Endothelial cell of umbilical vein (primary cell): ENCODE measurements at regions not wholly inside any gene's neighbourhood (a gene's known extent, or its start where the extent isn't known, plus 50 kb on each side); places are given as distances from the start of the nearest gene placed in this dataset.

Source experiments
- BruUV-seq: library from RNA; stranded (reverse); fragments of 400-500 nt; replicated peaks from 2 replicates; lab custom pipeline; 2021; lab: Mats Ljungman, UMichigan
- CTCF ChIA-PET: fragments of 300-600, 350-600 bp; sonication (Branson Sonifier 250); formaldehyde crosslinking; loops from one replicate; lab custom pipeline; 2021; ENCODE audit warnings: antibody characterized with exemption, inconsistent platforms; lab: Charles Lee
- POLR2A ChIA-PET: fragments of 300-600, 350-600 bp; sonication (Branson Sonifier 250); formaldehyde crosslinking; loops from one replicate; lab custom pipeline; 2021; ENCODE audit warnings: antibody characterized with exemption, inconsistent platforms; lab: Charles Lee
- DNase-seq: peaks from one replicate; pipeline ENCODE4 v3.0.0-alpha.2; 2011; ENCODE audit warnings: low read depth, low spot score
- FAIRE-seq: peaks from 2 replicates; lab custom pipeline; 2011; peaks lifted over from hg19 to GRCh38; lab: Jason Lieb, UNC
- H2AFZ ChIP-seq: 2 replicates; pipeline ENCODE4 v1.6.0; 2012; ENCODE audit warnings: low read depth, low read length, control low read depth, inconsistent platforms
- H3K27ac ChIP-seq: 2 replicates; pipeline ENCODE4 v1.5.1; 2011; ENCODE audit warnings: low read depth, mild to moderate bottlenecking, control low read depth, low read length, moderate library complexity; ENCODE audit not compliant: insufficient read depth
- H3K27me3 ChIP-seq, 2 experiments: 2 replicates each; pipeline versions ENCODE4 v1.6.0 to v1.6.1; 2011; ENCODE audit warnings: low read length in 2 of 2, mixed read lengths in 1 of 2; ENCODE audit not compliant: control insufficient read depth in 2 of 2, insufficient read depth in 2 of 2
- H3K36me3 ChIP-seq, 2 experiments: 2 replicates in 1 of 2; 3 replicates in 1 of 2; pipeline ENCODE4 v1.5.1; 2011; ENCODE audit warnings: low read length in 2 of 2, mild to moderate bottlenecking in 1 of 2, moderate library complexity in 1 of 2; ENCODE audit not compliant: control insufficient read depth in 2 of 2, insufficient read depth in 2 of 2; ENCODE audit errors: extremely low read depth in 1 of 2
- H3K4me1 ChIP-seq: 3 replicates; pipeline ENCODE4 v1.5.1; 2011; ENCODE audit warnings: mild to moderate bottlenecking, low read length; ENCODE audit not compliant: control insufficient read depth, insufficient read depth; ENCODE audit errors: extremely low read depth
- H3K4me2 ChIP-seq: 2 replicates; pipeline ENCODE4 v1.6.1; 2011; ENCODE audit warnings: low read length, control low read depth, mixed read lengths; ENCODE audit not compliant: insufficient read depth
- H3K4me3 ChIP-seq, 3 experiments: fragments of 200-600 bp in 1 of 3; sonication (generic), shearing (Covaris generic) in 1 of 3; replicated peaks in 1 of 3; 2 replicates each; pipeline ENCODE4 v1.5.1; 2011 to 2016; ENCODE audit warnings: control low read depth in 3 of 3, low read length in 3 of 3, mild to moderate bottlenecking in 2 of 3, inconsistent platforms in 1 of 3, low read depth in 1 of 3, moderate library complexity in 1 of 3; ENCODE audit not compliant: insufficient read depth in 1 of 3
- H3K79me2 ChIP-seq: 2 replicates; pipeline ENCODE4 v1.6.0; 2012; ENCODE audit warnings: low read length, inconsistent platforms; ENCODE audit not compliant: control insufficient read depth, insufficient read depth
- H3K9ac ChIP-seq: replicated peaks from 2 replicates; pipeline ENCODE3; 2011; ENCODE audit warnings: low read length, control low read depth; ENCODE audit not compliant: insufficient read depth; ENCODE audit errors: extremely low read depth
- H3K9me1 ChIP-seq: replicated peaks from 3 replicates; pipeline ENCODE4 v1.6.0; 2011; ENCODE audit warnings: mild to moderate bottlenecking, low read length; ENCODE audit not compliant: control insufficient read depth, insufficient read depth; ENCODE audit errors: extremely low read depth
- H3K9me3 ChIP-seq: replicated peaks from 2 replicates; pipeline ENCODE4 v1.5.1; 2012; ENCODE audit warnings: low read length, inconsistent platforms; ENCODE audit not compliant: control insufficient read depth, insufficient read depth
- H4K20me1 ChIP-seq: replicated peaks from 2 replicates; pipeline ENCODE3; 2011; ENCODE audit warnings: mild to moderate bottlenecking, low read length; ENCODE audit not compliant: control insufficient read depth, insufficient read depth; ENCODE audit errors: extremely low read depth
- CTCF ChIP-seq, 2 donors: IDR thresholded peaks; 1 replicate in 1 of 2; 2 replicates in 1 of 2; pipeline ENCODE4 v1.5.1; 2011; ENCODE audit warnings: low read length in 2 of 2, mild to moderate bottlenecking in 2 of 2, moderate library complexity in 2 of 2, control low read depth in 1 of 2, inconsistent platforms in 1 of 2, low read depth in 1 of 2; ENCODE audit not compliant: insufficient read depth in 1 of 2; ENCODE audit errors: extremely low read depth in 1 of 2
- EZH2 ChIP-seq: IDR thresholded peaks from 2 replicates; pipeline ENCODE4 v1.6.1; 2012; ENCODE audit warnings: borderline replicate concordance, low read depth, mild to moderate bottlenecking, moderate library complexity, low read length, inconsistent platforms; ENCODE audit not compliant: severe bottlenecking
- FOS ChIP-seq: IDR thresholded peaks from 2 replicates; pipeline ENCODE4 v1.6.1; 2011; ENCODE audit warnings: mild to moderate bottlenecking, low read length, moderate library complexity, borderline replicate concordance; ENCODE audit not compliant: insufficient read depth
- GATA2 ChIP-seq: IDR thresholded peaks from 2 replicates; pipeline ENCODE4 v1.7.0; 2011; ENCODE audit warnings: low read depth, mild to moderate bottlenecking, moderate library complexity, mixed read lengths, low read length; ENCODE audit not compliant: insufficient read length, insufficient read depth
- MYC ChIP-seq: IDR thresholded peaks from one replicate; pipeline ENCODE4 v1.6.1; 2011; ENCODE audit warnings: mild to moderate bottlenecking, low read depth, low read length
- POLR2A ChIP-seq: IDR thresholded peaks from 2 replicates; pipeline ENCODE4 v1.6.1; 2012; ENCODE audit warnings: low read depth, mild to moderate bottlenecking, control low read depth, low read length
- dilution Hi-C: fragments of 300-500 bp; cut with MboI; formaldehyde crosslinking; loops from one replicate; pipeline ENCODE4 v1.15.0; 2019; ENCODE audit warnings: low sequenced_read_pairs; ENCODE audit not compliant: extremely low pct_ligation_motif_present
- intact Hi-C: fragments of 100-400 bp; cut with micrococcal nuclease; formaldehyde crosslinking; loops from one replicate; pipeline ENCODE4 v1.10.0; 2022
- TF ChIP-seq, protein P1 (sequence below): IDR thresholded peaks from 2 replicates; pipeline ENCODE4 v1.6.1; 2011; ENCODE audit not compliant: insufficient read depth, insufficient read length

- no peak overlapping the region for H3K27ac ChIP-seq
- BruUV-seq = no TSS peak
- POLR2A ChIA-PET = no interaction called here
- no peaks in the 10 kb centered on the region for H3K4me1 ChIP-seq
- FAIRE-seq = no peak
- no peak overlapping the region for H2AFZ ChIP-seq
- intact Hi-C loops = no loop called here
- no peaks in the 10 kb centered on the region for H4K20me1 ChIP-seq
- H3K36me3 ChIP-seq = no peaks in the 10 kb centered on the region
- no peaks in the 10 kb centered on the region for H3K9me3 ChIP-seq
- no peak for TF ChIP-seq POLR2A
- no peak for TF ChIP-seq GATA2
- TF ChIP-seq MYC = no peak
- TF ChIP-seq, protein P1, sequence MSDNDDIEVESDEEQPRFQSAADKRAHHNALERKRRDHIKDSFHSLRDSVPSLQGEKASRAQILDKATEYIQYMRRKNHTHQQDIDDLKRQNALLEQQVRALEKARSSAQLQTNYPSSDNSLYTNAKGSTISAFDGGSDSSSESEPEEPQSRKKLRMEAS = no peak
- no peak for TF ChIP-seq EZH2
- H3K9me1 ChIP-seq = no peaks in the 10 kb centered on the region
- no peaks in the 10 kb centered on the region for H3K27me3 ChIP-seq
- DNase-seq = no peak
- H3K4me2 ChIP-seq = no peak overlapping the region
- no peak overlapping the region for H3K4me3 ChIP-seq
- dilution Hi-C loops = no loop called here
- no peaks in the 10 kb centered on the region for H3K79me2 ChIP-seq
- H3K9ac ChIP-seq = no peak overlapping the region
- CTCF ChIA-PET = no interaction called here
Measured at GRCh38 chr6:76347539-76347938, 275.1 kb upstream of the IMPG1 start.

DNA sequence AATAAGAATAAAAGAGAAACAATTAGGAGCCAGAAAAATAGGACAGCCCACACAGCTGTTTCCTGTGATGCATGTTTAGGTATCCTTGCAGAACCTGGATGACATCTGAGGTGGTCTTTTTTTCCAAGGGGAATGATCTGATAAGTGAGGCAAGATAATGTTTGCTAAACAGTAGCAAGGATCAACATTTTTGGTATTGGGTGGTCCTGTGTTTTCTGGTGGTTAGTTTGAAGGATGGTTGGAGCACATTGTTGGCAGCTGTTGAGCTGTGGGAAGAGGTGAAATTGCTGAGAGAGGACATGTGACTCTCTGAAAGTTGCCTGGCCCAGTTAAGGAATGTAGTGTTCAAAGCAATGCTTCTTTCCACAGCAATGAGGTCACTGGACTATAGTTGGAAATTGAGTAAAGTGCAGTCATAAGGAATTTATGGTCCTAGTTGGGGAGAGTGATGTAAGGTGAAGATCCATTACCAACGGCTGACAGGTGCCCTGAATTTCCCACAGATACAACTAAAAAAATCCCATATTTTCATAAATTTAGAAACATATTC lies 270.2 kb upstream of the IMPG1 start:
- intact Hi-C loops (no loop called here), dilution Hi-C loops (no loop called here)
- no peak for DNase-seq
- H2AFZ ChIP-seq = no peak overlapping the region
- TF ChIP-seq FOS = no peak
- TF ChIP-seq CTCF (IDR thresholded peaks at IDR 0.05; ENCODE audit: extremely low read depth in 1 of 2, insufficient read depth in 1 of 2, low read depth in 1 of 2, low read length in 2 of 2) = no peak
- BruUV-seq = no TSS peak
- ChIA-PET POLR2A (no interaction called here), CTCF (no interaction called here)
- H3K4me2 ChIP-seq = no peak overlapping the region
- H3K27me3 ChIP-seq = no peaks in the 10 kb centered on the region
- H3K9me3 ChIP-seq = no peaks in the 10 kb centered on the region
- no peaks in the 10 kb centered on the region for H3K9me1 ChIP-seq
- H3K79me2 ChIP-seq = no peaks in the 10 kb centered on the region
- H3K9ac ChIP-seq = no peak overlapping the region
- no peaks in the 10 kb centered on the region for H3K36me3 ChIP-seq
- no peaks in the 10 kb centered on the region for H3K4me1 ChIP-seq
- FAIRE-seq = no peak
- no peak overlapping the region for H3K4me3 ChIP-seq
- no peak overlapping the region for H3K27ac ChIP-seq
- no peaks in the 10 kb centered on the region for H4K20me1 ChIP-seq
